ENCODE measurements at regions not wholly inside any gene's neighbourhood (a gene's known extent, or its start where the extent isn't known, plus 50 kb on each side); places are given as distances from the start of the nearest gene placed in this dataset.
A peak's percentile ranks its signal among the peaks of the same experiment; 100 is the strongest.

GRCh38 chr4:156241896-156242295, 288.2 kb upstream of the CTSO start:
- no peak for DNase-seq (ENCODE audit: low read depth)

GRCh38 chr4:156238171-156238570, 284.5 kb upstream of the CTSO start:
- no peak for DNase-seq (ENCODE audit: low read depth)

DNA sequence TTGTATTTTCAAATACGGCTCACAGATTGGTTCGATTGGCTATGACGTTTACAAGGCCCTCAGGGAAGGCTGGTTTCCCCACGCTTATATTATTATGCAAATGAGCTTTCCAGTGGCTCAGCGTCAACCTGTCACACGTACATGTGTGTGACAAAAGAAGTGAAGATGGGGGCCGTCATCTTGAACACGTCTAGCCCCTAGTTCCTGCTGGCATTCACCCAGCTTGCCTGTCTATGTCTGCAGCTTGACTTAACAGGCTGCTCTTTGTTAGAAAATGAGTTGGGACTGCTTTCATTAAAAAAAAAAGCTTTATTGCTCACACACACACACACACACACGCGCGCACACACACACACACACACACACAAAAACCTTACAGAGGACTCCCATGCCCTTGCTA, 283.6 kb upstream of the CTSO start:
- DNase-seq (ENCODE audit: low read depth), result no peak

GRCh38 chr4:156230176-156230575, 276.5 kb upstream of the CTSO start:
- no peak for DNase-seq (ENCODE audit: low read depth)

DNA sequence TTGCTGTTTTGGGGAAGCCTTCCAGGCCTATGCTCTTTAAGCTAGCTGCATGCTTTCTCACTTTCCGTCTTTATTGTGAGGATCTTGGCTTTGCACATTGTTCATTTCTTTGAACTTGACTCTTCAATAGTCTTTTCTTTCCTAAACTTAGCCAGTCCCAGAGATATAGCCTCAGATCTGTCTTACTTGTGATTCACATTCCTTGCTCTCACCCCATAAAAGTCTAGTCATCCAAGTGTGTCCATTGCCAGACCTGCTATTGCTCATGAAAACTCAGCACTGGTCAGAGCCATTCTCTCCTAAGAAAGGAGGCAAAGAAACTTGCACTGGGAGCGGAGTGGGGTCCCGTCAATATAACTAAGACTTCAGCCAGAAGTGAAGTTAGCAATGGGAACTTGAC, 275.0 kb upstream of the CTSO start:
- no peak for DNase-seq (ENCODE audit: low read depth)

- DNase-seq (ENCODE audit: low read depth), result no peak
These were observed 273.7 kb upstream of the CTSO start for GRCh38 chr4:156227321-156227720.

DNA sequence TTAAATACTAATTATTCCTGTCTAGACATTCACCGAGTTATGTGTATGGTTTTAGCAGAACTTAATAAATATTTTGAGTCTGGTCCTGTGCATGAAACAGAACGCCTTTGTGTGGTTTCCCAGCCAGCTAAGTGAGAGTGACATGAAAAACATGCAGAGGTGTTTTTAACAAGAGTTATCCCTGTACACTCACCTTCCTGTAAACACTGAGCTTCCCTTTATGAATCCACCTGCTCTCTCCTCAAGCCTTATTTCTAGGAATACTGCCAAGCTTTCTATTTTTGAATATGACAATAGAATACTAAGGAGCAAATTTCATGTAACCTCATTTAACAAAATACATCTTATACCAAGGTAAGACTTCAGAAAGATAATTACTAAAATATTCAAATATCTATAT, 270.3 kb upstream of the CTSO start:
- no peak for DNase-seq (ENCODE audit: low read depth)

DNA sequence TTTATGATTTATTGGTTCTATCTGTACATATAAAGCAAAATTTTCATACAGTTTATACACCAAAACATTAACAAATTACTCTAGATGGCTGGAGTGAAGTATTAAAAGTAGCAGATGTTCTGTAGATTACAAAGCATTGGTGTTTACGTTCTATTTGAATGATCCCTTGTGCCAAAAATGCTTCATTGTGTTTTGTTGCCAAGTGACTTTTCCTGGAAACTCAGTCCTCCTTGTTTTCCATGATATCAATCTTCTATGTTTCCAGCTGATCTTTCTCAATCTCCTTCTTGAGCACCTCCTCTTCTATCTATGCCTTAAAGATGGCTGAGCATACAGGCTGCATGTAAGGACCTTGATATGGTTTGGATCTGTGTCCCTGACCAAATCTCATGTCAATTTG, 263.6 kb upstream of the CTSO start:
- DNase-seq (ENCODE audit: low read depth), result no peak

DNA sequence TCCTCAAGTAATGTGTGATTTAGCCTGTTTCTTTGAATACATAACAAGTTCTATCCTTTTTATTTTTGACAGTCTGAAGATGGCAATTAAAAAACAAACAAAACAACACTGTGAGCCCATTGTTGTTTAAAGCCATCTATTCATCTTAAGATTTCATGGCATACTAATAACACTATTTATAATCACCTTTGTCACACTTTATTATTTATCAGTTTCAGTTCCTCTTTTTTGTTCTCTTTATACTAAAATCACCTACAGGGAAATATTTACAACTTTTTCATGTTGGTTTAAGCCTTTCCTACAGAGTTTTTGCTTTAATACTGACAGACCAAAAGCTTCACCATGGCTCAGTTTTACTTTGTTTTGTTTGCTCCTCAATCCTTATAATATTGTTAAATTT, 247.4 kb upstream of the CTSO start:
- no peak for DNase-seq (ENCODE audit: low read depth)

DNA sequence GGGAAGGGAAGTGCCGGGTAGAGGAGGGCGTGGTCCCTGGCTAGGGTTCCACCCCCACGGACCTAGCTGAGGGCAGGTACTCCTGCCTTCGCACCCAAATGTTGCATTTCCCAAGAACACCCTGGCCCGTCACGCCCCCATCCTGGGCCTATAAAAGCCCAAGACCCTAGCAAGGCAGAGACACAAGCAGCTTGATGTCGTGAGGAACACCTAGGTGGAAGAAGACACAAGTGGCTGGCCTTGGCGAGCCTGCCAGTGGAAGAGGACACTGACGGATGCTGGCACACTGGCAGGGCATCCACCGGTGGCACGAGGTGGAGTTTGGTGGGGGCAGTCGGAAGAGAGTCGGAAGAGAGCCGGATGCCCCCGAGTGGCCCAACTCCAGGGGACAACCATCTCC, 244.8 kb upstream of the CTSO start:
- DNase-seq (ENCODE audit: low read depth), result no peak

GRCh38 chr4:156197216-156197615, 243.6 kb upstream of the CTSO start:
- DNase-seq (ENCODE audit: low read depth), result no peak

DNA sequence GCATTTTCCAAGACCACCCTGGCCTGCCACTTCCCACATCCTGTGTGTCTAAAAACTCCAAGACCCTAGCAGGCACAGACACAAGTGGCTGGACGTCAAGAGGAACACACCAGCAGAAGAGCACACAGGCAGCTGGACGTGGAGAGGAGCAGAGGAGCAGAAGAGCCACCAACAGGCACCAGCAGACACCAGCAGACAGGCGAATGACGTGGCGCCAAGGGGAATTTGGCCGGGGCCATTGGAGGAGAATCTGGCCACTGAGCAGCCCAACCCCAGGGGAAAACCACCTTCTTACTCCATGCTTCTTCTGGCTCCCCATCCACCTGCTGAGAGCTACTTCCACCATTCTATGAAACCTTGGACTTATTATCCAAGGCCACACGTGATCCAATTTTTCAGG, 243.1 kb upstream of the CTSO start:
- no peak for DNase-seq (ENCODE audit: low read depth)

GRCh38 chr4:156195914-156196313, 242.2 kb upstream of the CTSO start:
- DNase-seq (ENCODE audit: low read depth), result no peak

DNA sequence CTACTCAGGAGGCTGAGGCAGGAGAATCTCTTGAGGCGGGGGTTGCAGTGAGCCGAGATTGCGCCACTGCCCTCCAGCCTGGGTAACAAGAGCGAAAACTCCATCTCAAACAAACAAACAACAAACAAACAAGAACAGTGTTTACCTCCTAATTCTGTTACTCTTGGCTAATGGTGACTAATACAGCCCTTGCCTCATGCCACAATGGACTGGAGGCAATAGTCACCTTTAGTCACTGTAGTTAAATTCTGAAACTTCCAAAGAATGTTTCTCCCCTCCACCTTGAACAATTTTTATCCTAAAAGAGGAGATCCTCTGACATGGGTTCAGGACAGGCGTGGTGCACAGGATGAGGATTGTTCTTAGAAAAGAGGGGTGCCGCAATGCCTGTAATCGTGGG, 241.2 kb upstream of the CTSO start:
- DNase-seq (ENCODE audit: low read depth), result no peak

DNA sequence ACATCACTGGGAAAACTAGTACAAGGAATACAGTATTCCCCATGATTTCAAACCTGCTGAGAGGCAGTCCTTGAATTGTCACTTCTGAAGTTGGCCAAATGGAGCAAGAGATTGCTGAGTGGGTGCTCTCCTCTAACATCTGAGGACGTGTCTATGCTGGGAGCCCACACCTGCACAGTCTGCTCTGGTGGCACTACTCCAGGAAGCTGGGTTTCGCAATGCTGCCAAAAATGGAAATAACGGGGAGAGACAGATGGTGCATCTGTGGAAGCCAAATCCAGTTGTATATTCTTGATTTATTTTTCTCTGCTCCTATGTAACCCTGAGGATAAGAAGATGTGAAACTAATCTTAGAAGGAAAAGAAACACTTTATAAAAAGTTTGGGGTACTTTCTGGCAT, 240.1 kb upstream of the CTSO start:
- DNase-seq (ENCODE audit: low read depth), result no peak

GRCh38 chr4:156193106-156193505, 239.4 kb upstream of the CTSO start:
- DNase-seq (ENCODE audit: low read depth), result no peak

DNA sequence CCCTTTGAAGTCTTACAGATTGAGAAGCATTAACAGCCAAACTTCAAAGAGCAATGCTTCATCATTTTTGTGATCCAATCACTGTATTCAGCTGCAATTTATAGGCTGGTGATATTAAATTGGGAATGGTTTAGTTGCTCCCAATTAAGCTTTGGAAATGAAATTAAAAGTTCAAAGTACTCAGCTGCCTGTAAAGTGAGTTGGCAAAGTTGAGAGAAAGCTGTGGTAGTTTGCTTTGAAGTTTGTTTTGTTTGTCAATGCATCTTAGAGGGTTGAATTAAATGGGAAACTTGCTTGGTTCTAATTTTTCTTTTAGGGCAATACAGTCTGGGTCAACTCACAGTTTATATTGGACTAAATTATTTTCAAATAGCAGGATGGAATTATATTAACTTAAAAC, 238.4 kb upstream of the CTSO start:
- no peak for DNase-seq (ENCODE audit: low read depth)

DNA sequence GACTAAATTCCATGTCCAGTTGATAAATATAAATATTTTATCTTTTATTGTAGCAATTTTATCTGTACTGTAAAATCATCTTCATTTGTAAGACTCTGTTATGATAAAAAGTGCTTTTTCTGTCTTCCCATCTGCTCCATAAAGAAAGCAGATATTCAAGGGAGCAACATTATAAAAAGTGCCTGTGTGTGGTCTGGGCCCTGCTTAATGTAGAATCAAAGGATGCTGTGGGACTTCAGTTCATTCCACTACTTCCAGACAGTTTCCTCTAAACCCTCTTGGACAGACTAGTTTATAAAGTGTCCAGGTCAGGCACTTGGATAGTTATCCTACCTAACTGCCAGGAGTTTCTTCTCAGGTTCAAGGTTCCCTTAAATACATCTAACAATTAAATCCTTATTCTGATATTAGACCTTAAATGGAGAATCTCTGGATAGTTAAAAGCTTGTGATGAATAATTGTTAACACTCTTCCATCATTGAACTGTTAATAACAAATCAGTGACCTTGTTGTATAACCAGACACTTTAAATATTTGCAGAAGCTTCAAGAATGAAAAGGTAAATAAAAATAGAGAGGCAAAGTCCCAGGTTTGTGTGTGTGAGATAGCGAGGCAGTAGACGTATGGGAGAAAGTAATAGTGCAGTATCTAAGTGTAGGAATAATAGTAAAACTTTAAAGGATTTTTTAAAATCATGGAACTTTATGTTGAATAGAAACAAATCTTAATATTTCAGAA, 237.5 kb upstream of the CTSO start:
- no peak for DNase-seq (ENCODE audit: low read depth)

GRCh38 chr4:156190615-156191014, 236.9 kb upstream of the CTSO start:
- peak; percentile 86 for DNase-seq (ENCODE audit: low read depth)

- DNase-seq (ENCODE audit: low read depth), result no peak
These were observed 234.9 kb upstream of the CTSO start for GRCh38 chr4:156188596-156188995.

- no peak for DNase-seq (ENCODE audit: low read depth)
These were observed 232.4 kb upstream of the CTSO start for GRCh38 chr4:156186111-156186510.

DNA sequence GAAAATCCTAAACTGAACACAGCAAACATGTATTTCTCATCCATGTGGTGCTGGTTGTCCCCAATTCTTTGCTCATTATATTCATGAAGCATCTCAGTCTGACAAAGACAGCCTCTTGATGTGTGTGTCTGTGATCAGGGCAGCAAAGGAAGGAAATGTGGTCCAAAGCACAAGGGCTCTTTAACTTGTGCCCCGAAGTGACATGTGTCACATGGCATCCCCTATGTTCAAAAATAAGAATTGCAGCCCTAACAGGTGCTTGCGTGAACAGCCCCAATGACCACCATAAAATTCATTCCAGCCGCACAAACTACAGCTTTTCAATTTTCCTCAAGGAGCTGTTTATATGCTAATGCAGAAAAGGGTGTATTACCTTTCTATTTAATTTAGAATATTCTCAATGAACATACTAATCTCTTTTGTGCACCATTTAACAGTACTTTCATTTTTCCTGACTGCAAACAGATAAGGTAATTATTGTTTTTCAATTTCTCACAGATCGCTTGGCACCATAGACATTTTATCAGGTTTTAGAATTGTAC, 231.9 kb upstream of the CTSO start:
- no peak for DNase-seq (ENCODE audit: low read depth)

DNA sequence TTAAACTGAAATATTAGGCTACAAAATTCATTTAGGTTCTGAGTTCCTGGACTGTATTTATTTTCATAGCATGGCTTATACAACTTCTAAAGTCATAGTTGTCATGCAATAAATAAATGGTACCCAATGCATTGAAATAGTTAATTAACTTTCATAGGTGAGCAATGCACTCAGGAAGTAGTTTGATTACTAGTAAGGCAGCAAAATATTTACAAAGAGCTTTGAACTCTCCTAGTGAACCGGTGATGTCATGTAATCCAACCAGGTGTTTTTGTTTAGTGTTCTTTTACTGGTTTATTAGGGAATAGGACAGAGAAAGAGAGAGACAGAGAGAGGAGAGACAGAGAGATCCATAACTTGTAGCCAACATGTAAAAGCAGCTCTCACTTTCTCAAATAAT, 228.6 kb upstream of the CTSO start:
- DNase-seq (ENCODE audit: low read depth), result no peak

GRCh38 chr4:156177941-156178340, 224.3 kb upstream of the CTSO start:
- DNase-seq (ENCODE audit: low read depth), result no peak
